Astrocyte (in vitro differentiated cells and primary cell): ENCODE measurements at regions not wholly inside any gene's neighbourhood (a gene's known extent, or its start where the extent isn't known, plus 50 kb on each side); places are given as distances from the start of the nearest gene placed in this dataset.
"Not testable (repeated sequence)": the region's sequence is repeated elsewhere in the genome, so short reads cannot be mapped to it uniquely, and the experiment has no call there.

ENCODE experiments used
- DNase-seq: peaks from one replicate; pipeline ENCODE4 v3.0.0-alpha.2; 2010; ENCODE audit warnings: low read depth
- FAIRE-seq: peaks from 2 replicates; lab custom pipeline; 2011; peaks lifted over from hg19 to GRCh38; lab: Jason Lieb, UNC
- H2AFZ ChIP-seq: 2 replicates; pipeline ENCODE4 v1.6.0; 2012; ENCODE audit warnings: low read depth, low read length, inconsistent platforms
- H3K27ac ChIP-seq: 2 replicates; pipeline ENCODE4 v1.5.1; 2011; ENCODE audit warnings: low read depth, low read length, inconsistent platforms
- H3K27me3 ChIP-seq: 2 replicates; pipeline ENCODE4 v1.6.0; 2011; ENCODE audit warnings: low read length, inconsistent platforms; ENCODE audit not compliant: insufficient read depth
- H3K36me3 ChIP-seq: 2 replicates; pipeline ENCODE4 v1.5.1; 2011; ENCODE audit warnings: low read length, inconsistent platforms; ENCODE audit not compliant: insufficient read depth
- H3K4me1 ChIP-seq: 2 replicates; pipeline ENCODE4 v1.5.1; 2011; ENCODE audit warnings: low read length, inconsistent platforms; ENCODE audit not compliant: insufficient read depth
- H3K4me2 ChIP-seq: 2 replicates; pipeline ENCODE4 v1.6.0; 2012; ENCODE audit warnings: low read length, inconsistent platforms
- H3K4me3 ChIP-seq: 2 replicates; pipeline ENCODE4 v1.5.1; 2011; ENCODE audit warnings: low read depth, mild to moderate bottlenecking, low read length, inconsistent platforms; ENCODE audit not compliant: insufficient read depth
- H3K79me2 ChIP-seq: 2 replicates; pipeline ENCODE4 v1.6.0; 2012; ENCODE audit warnings: mild to moderate bottlenecking, low read length, inconsistent platforms; ENCODE audit not compliant: insufficient read depth
- H3K9ac ChIP-seq: 2 replicates; pipeline ENCODE4 v1.6.0; 2012; ENCODE audit warnings: mild to moderate bottlenecking, low read length, inconsistent platforms
- H3K9me3 ChIP-seq: 2 replicates; pipeline ENCODE4 v1.5.1; 2012; ENCODE audit warnings: low read depth, mild to moderate bottlenecking, low read length, inconsistent platforms; ENCODE audit not compliant: insufficient read depth
- H4K20me1 ChIP-seq: 2 replicates; pipeline ENCODE4 v1.6.0; 2012; ENCODE audit warnings: low read length, inconsistent platforms; ENCODE audit not compliant: insufficient read depth
- H3K27ac Mint-ChIP-seq: one replicate; pipeline ENCODE4 v1.8.0; 2021; ENCODE audit warnings: mild to moderate bottlenecking, mixed read lengths; ENCODE audit not compliant: unreplicated experiment
- H3K27me3 Mint-ChIP-seq: one replicate; pipeline ENCODE4 v1.8.0; 2021; ENCODE audit warnings: low read depth, mixed read lengths; ENCODE audit not compliant: unreplicated experiment
- H3K36me3 Mint-ChIP-seq: one replicate; pipeline ENCODE4 v1.8.0; 2021; ENCODE audit warnings: low read depth, mixed read lengths; ENCODE audit not compliant: unreplicated experiment
- H3K4me1 Mint-ChIP-seq: one replicate; pipeline ENCODE4 v1.8.0; 2021; ENCODE audit warnings: low read depth, mixed read lengths; ENCODE audit not compliant: unreplicated experiment
- H3K4me3 Mint-ChIP-seq: one replicate; pipeline ENCODE4 v1.8.0; 2021; ENCODE audit warnings: mild to moderate bottlenecking, moderate library complexity, mixed read lengths; ENCODE audit not compliant: unreplicated experiment
- H3K9me3 Mint-ChIP-seq: one replicate; pipeline ENCODE4 v1.8.0; 2021; ENCODE audit warnings: mild to moderate bottlenecking, mixed read lengths; ENCODE audit not compliant: unreplicated experiment
- CTCF ChIP-seq: IDR thresholded peaks from 2 replicates; pipeline ENCODE4 v1.5.1; 2011; ENCODE audit warnings: low read depth, mild to moderate bottlenecking, inconsistent platforms, low read length, moderate library complexity; ENCODE audit not compliant: insufficient read depth
- EZH2 ChIP-seq: IDR thresholded peaks from 2 replicates; pipeline ENCODE4 v1.6.1; 2012; ENCODE audit warnings: mild to moderate bottlenecking, low read length, inconsistent platforms; ENCODE audit not compliant: insufficient read depth

- not testable (repeated sequence) for H3K36me3 ChIP-seq, H3K9me3 Mint-ChIP-seq, H2AFZ ChIP-seq, DNase-seq, H3K9me3 ChIP-seq, H3K4me3 Mint-ChIP-seq, H3K4me1 Mint-ChIP-seq, H3K4me2 ChIP-seq, H3K27ac ChIP-seq, H3K27me3 Mint-ChIP-seq, H3K4me3 ChIP-seq, H3K4me1 ChIP-seq, H3K36me3 Mint-ChIP-seq, H3K27ac Mint-ChIP-seq, H3K79me2 ChIP-seq, H3K9ac ChIP-seq, H3K27me3 ChIP-seq, FAIRE-seq, H4K20me1 ChIP-seq
These were observed 52.6 kb upstream of the KIF26B start for GRCh38 chr1:245102149-245102548.

GRCh38 chr1:245099401-245099800 lies 55.4 kb upstream of the KIF26B start:
- TF ChIP-seq CTCF (no peak), EZH2 (no peak)
- DNase-seq (no peak), FAIRE-seq (no peak)
- no peaks in the 10 kb centered on the region for H3K79me2 ChIP-seq
- H3K9ac ChIP-seq, result no peak overlapping the region
- no peaks in the 10 kb centered on the region for H3K27me3 Mint-ChIP-seq
- no peaks in the 10 kb centered on the region for H3K4me1 ChIP-seq
- H3K36me3 ChIP-seq, result no peaks in the 10 kb centered on the region
- peaks cover 6% of the 10 kb centered on the region for H3K36me3 Mint-ChIP-seq
- peak overlapping the region; percentile 50 for H3K27ac Mint-ChIP-seq
- no peak overlapping the region for H3K4me3 ChIP-seq
- H3K4me2 ChIP-seq, result no peak overlapping the region
- H3K27me3 ChIP-seq, result no peaks in the 10 kb centered on the region
- no peak overlapping the region for H3K27ac ChIP-seq
- peaks cover 5% of the 10 kb centered on the region for H3K9me3 Mint-ChIP-seq
- H3K4me3 Mint-ChIP-seq, result no peak overlapping the region
- H4K20me1 ChIP-seq, result no peaks in the 10 kb centered on the region
- H3K9me3 ChIP-seq, result no peaks in the 10 kb centered on the region
- no peak overlapping the region for H2AFZ ChIP-seq
- peaks cover 2% of the 10 kb centered on the region for H3K4me1 Mint-ChIP-seq

GRCh38 chr1:245098924-245099323 lies 55.9 kb upstream of the KIF26B start:
- FAIRE-seq (no peak), DNase-seq (no peak)
- H2AFZ ChIP-seq, result no peak overlapping the region
- H3K36me3 Mint-ChIP-seq, result peaks cover 5% of the 10 kb centered on the region
- TF ChIP-seq EZH2 (no peak), CTCF (no peak)
- peaks cover 2% of the 10 kb centered on the region for H3K4me1 Mint-ChIP-seq
- H3K36me3 ChIP-seq, result no peaks in the 10 kb centered on the region
- no peaks in the 10 kb centered on the region for H3K79me2 ChIP-seq
- H3K27me3 Mint-ChIP-seq, result no peaks in the 10 kb centered on the region
- H3K4me2 ChIP-seq, result no peak overlapping the region
- no peak overlapping the region for H3K27ac Mint-ChIP-seq
- H3K27ac ChIP-seq, result no peak overlapping the region
- H3K27me3 ChIP-seq, result no peaks in the 10 kb centered on the region
- H4K20me1 ChIP-seq, result no peaks in the 10 kb centered on the region
- no peaks in the 10 kb centered on the region for H3K4me1 ChIP-seq
- H3K4me3 Mint-ChIP-seq, result no peak overlapping the region
- H3K9me3 ChIP-seq, result no peaks in the 10 kb centered on the region
- H3K9me3 Mint-ChIP-seq, result peaks cover 5% of the 10 kb centered on the region
- H3K4me3 ChIP-seq, result no peak overlapping the region
- H3K9ac ChIP-seq, result no peak overlapping the region
